Psoas muscle (tissue), 7 donors: ENCODE measurements at regions not wholly inside any gene's neighbourhood (a gene's known extent, or its start where the extent isn't known, plus 50 kb on each side); places are given as distances from the start of the nearest gene placed in this dataset.

ENCODE experiments used
- ATAC-seq, 4 donors: fragments of 200-7000 bp; cut with Tn5 transposase; one replicate each; pipeline ENCODE4 v1.9.1; 2020; ENCODE audit warnings: moderate library complexity in 3 of 4, mild to moderate bottlenecking in 2 of 4
- DNase-seq, 2 donors: peaks; one replicate each; pipeline ENCODE4 v3.0.0-alpha.2; 2020
- H3K27ac ChIP-seq: fragments of 200-600 bp; one replicate; pipeline ENCODE4 v1.8.0; 2022
- H3K27me3 ChIP-seq, 3 donors: fragments of 200-600 bp in 1 of 3; one replicate each; pipeline versions ENCODE4 v1.6.1 to v1.8.0; 2013 to 2022; ENCODE audit warnings: low read length in 2 of 3, mild to moderate bottlenecking in 2 of 3, moderate library complexity in 1 of 3; ENCODE audit not compliant: insufficient read depth in 3 of 3
- H3K36me3 ChIP-seq, 2 donors: fragments of 200-600 bp in 1 of 2; one replicate each; pipeline versions ENCODE4 v1.6.1 to v1.8.0; 2013 to 2022; ENCODE audit warnings: low read depth in 1 of 2, mild to moderate bottlenecking in 1 of 2, moderate library complexity in 1 of 2; ENCODE audit not compliant: insufficient read depth in 1 of 2
- H3K4me1 ChIP-seq: fragments of 200-600 bp; one replicate; pipeline ENCODE4 v1.8.0; 2022
- H3K4me3 ChIP-seq: fragments of 200-600 bp; one replicate; pipeline ENCODE4 v1.8.0; 2022; ENCODE audit warnings: mild to moderate bottlenecking
- H3K9me3 ChIP-seq: fragments of 200-600 bp; one replicate; pipeline ENCODE4 v1.8.0; 2022
- WGBS, 3 donors: extraction: QIAGEN DNeasy Blood & Tissue Kit; methylation state at CpG; one replicate each; pipeline versions ENCODE4 v1.1.6 to v1.1.7; 2013; 5-methylcytosine and 5-hydroxymethylcytosine counted together
- intact Hi-C, 2 donors: fragments of 100-400 bp; cut with DNase I; formaldehyde crosslinking; loops; one replicate each; pipeline versions ENCODE4 v1.11.0 to v1.14.2; 2022
- TF ChIP-seq, protein P1 (sequence below): fragments of 200-600 bp; IDR thresholded peaks from one replicate; pipeline ENCODE4 v1.8.0; 2022; ENCODE audit warnings: antibody characterized with exemption
- donor health status: healthy with polysubstance abuse.
- donor health status: DM: no; HTN: no; CAD: no; lungs with moderate emphysema.
- donor health status: Bipolar disorder and iron deficiency.
- donor health status: healthy.
- donor health status: DM: yes; HTN: yes; CAD: no.
- donor health status: DM: no; HTN: no; CAD: no.
- donor health status: DM: yes; HTN: yes; CAD: no.

DNA sequence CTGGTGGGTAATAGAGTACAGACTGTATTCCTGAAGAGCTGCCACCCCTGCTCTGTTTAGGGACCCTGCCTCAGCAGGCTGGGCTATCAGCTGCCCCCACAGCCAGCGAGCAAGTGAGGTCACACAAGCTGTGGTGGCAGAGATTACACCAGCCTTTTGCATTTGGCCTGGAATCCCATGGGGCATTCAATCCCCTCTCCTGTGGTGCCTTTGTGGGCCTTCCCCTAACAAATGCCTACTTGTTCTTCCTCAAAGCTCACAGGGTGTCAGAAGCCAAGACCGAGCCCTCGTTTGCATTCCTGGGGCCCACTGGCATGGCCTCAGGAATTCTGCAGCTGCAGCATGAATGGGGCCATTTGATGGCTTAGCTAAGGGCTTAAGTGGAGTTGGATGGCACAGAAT, 212.7 kb upstream of the PHYHIPL start:
- no peaks in the 10 kb centered on the region for H3K27me3 ChIP-seq
- H3K4me1 ChIP-seq = no peaks in the 10 kb centered on the region
- no peak overlapping the region for H3K4me3 ChIP-seq
- no peak overlapping the region for H3K27ac ChIP-seq
- 36 to 46% (median 39%) methylated on average over 3 of the region's 3 CpGs for WGBS, 3 donors
- no peak for DNase-seq
- intact Hi-C loops = no loop called here
- ATAC-seq = no peak
- no peaks in the 10 kb centered on the region for H3K36me3 ChIP-seq
- H3K9me3 ChIP-seq = no peaks in the 10 kb centered on the region
- TF ChIP-seq, protein P1, sequence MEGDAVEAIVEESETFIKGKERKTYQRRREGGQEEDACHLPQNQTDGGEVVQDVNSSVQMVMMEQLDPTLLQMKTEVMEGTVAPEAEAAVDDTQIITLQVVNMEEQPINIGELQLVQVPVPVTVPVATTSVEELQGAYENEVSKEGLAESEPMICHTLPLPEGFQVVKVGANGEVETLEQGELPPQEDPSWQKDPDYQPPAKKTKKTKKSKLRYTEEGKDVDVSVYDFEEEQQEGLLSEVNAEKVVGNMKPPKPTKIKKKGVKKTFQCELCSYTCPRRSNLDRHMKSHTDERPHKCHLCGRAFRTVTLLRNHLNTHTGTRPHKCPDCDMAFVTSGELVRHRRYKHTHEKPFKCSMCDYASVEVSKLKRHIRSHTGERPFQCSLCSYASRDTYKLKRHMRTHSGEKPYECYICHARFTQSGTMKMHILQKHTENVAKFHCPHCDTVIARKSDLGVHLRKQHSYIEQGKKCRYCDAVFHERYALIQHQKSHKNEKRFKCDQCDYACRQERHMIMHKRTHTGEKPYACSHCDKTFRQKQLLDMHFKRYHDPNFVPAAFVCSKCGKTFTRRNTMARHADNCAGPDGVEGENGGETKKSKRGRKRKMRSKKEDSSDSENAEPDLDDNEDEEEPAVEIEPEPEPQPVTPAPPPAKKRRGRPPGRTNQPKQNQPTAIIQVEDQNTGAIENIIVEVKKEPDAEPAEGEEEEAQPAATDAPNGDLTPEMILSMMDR = no peak

DNA sequence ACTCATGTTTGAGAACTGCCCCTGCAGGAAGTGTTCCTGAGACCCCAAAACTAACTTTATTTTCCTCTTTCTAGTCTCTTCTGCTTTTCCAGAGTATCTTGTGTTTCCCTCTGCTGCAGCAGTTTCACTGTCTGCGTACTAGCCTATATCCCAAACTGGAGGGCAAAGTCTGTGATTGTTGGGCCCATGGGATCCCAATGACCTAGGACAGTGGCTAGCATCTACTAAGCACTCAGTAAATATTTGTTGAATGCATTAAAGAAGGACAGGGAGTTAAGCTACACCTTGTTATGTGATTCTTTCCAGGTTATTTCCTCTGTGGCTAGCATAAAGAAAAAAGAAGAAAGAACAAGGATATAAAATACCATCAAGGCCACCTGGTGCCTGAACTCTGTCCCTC, 210.6 kb upstream of the PHYHIPL start:
- no peaks in the 10 kb centered on the region for H3K4me1 ChIP-seq
- no peaks in the 10 kb centered on the region for H3K9me3 ChIP-seq
- TF ChIP-seq, protein P1 = no peak
- H3K36me3 ChIP-seq = no peaks in the 10 kb centered on the region
- WGBS, 3 donors = 95 to 100% (median 100%) methylated on average over 1 of the region's 1 CpG
- H3K27ac ChIP-seq = no peak overlapping the region
- no peak overlapping the region for H3K4me3 ChIP-seq
- intact Hi-C loops = no loop called here
- H3K27me3 ChIP-seq = no peaks in the 10 kb centered on the region
- ATAC-seq (no peak), DNase-seq (no peak)

DNA sequence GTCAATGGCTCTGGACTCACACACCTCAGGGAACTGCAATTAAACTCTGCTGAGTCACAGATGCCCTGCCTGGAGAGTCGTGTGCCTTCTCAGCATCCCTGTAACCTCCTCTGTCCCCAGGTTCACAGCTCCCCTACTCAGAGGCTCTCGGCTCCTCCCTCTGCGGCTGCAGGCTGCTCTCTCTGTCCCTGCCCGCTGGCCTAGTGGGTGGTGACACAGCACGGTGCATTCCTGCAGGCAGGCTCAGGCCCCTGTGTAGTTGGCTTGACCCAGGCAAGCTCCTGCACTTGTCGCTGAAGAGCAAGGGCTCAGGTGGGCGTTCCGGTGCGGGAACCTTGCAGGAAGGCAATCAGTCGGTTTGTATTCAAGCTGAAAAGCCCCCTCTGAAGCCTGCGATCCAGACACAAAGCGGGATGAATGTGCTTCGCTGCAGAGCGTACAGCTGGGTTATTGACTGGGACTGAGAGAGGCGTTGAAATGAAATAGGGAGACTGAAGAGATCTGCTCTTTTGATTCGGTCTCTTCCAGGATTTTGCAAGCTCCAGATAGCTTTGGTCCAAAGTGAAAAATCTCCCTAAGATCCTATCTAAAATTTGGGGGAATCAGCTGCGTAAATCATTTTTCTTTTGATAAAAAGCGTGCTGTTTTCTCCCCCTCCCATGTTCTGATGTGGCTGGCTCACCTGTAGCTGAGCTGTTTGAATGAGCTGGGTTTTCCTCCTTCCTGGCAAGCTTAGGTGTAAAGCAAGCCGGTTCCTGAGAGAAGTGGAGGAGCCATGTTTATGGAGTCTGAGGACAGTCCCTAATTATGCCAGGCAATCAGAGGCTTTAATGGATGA, 208.7 kb upstream of the PHYHIPL start:
- no peaks in the 10 kb centered on the region for H3K36me3 ChIP-seq
- H3K27ac ChIP-seq = no peak overlapping the region
- WGBS, 3 donors = 41 to 46% (median 45%) methylated on average over 19 of the region's 19 CpGs
- H3K4me1 ChIP-seq = no peaks in the 10 kb centered on the region
- TF ChIP-seq, protein P1 = no peak
- H3K27me3 ChIP-seq = no peaks in the 10 kb centered on the region
- ATAC-seq (peak in 1 of 4 donors; percentile 22), DNase-seq (no peak)
- no peaks in the 10 kb centered on the region for H3K9me3 ChIP-seq
- no peak overlapping the region for H3K4me3 ChIP-seq
- intact Hi-C loops = no loop called here

DNA sequence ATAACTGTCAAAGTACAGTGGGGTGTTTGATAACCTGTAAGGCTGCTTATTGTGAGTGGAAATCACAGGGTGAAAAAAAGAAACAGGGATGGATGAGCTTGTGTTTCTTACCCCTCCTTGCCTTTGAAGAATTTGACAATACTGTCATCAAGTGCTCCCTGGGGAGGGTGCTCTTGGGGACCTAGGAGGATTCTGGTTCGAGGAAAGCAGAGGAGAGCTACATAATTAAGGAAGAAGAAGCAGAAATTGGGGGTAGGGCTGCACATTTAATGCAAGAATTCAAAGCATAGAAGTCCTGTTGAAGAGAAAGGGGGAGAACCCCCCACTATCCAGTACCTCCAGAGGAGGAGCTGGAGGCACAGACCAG, 208.1 kb upstream of the PHYHIPL start:
- no peaks in the 10 kb centered on the region for H3K36me3 ChIP-seq
- intact Hi-C loops = no loop called here
- TF ChIP-seq, protein P1 = no peak

DNA sequence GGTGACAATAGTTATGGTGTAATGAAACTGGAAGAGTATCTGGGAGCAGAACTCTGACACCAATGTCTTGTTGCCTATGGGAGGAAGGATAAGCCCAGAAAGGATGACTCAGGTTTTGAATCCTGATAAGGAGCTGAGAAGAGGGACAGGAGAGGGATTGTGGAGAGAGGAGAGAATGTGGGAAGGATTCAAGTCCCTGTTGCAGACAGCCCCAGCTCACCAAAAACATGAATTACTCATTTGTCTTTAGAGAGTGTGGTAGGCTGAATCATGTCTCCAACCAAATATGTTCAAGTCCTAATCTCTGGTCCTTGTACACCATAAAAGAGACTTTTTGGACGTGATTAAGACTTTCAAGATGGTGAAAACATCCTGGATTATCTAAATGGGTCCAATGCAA, 206.9 kb upstream of the PHYHIPL start:
- Histone ChIP-seq H3K27ac (no peak overlapping the region), H3K27me3 (no peaks in the 10 kb centered on the region), H3K4me1 (no peaks in the 10 kb centered on the region), H3K9me3 (no peaks in the 10 kb centered on the region), H3K4me3 (no peak overlapping the region), H3K36me3 (no peaks in the 10 kb centered on the region)
- TF ChIP-seq, protein P1 = no peak
- intact Hi-C loops = no loop called here
- WGBS, 3 donors = 73 to 84% (median 83%) methylated on average over 1 of the region's 1 CpG
- DNase-seq (no peak), ATAC-seq (no peak)

More for the DNA sequence above, 208.1 kb upstream of the PHYHIPL start:
- no peaks in the 10 kb centered on the region for H3K9me3 ChIP-seq
- H3K27ac ChIP-seq = no peak overlapping the region
- H3K27me3 ChIP-seq = no peaks in the 10 kb centered on the region
- no peak for DNase-seq
- H3K4me1 ChIP-seq = no peaks in the 10 kb centered on the region
- WGBS, 3 donors = 43 to 60% (median 60%) methylated on average over 1 of the region's 1 CpG
- no peak overlapping the region for H3K4me3 ChIP-seq
- ATAC-seq = no peak
